Neural progenitor cell (in vitro differentiated cells): ENCODE measurements at regions not wholly inside any gene's neighbourhood (a gene's known extent, or its start where the extent isn't known, plus 50 kb on each side); places are given as distances from the start of the nearest gene placed in this dataset.

ENCODE experiments used
- CTCF ChIP-seq: fragments of 200-600 bp; sonication (generic); IDR thresholded peaks from 2 replicates; pipeline ENCODE4 v1.5.1; 2017; ENCODE audit warnings: antibody characterized with exemption, mild to moderate bottlenecking
- EZH2 ChIP-seq: fragments of 200-600 bp; sonication (generic); IDR thresholded peaks from 2 replicates; pipeline ENCODE4 v1.6.1; 2017; ENCODE audit warnings: antibody characterized with exemption, mild to moderate bottlenecking, moderate library complexity
- EZH2phosphoT487 ChIP-seq: fragments of 200-600 bp; sonication (generic); IDR thresholded peaks from 2 replicates; pipeline ENCODE4 v1.6.1; 2017; ENCODE audit warnings: antibody characterized with exemption

GRCh38 chr12:130063866-130064265 lies 98.4 kb upstream of the FZD10 start:
- TF ChIP-seq CTCF = no peak
- TF ChIP-seq EZH2 = no peak
- no peak for TF ChIP-seq EZH2phosphoT487
